Epithelial cell of esophagus (primary cell): ENCODE measurements at regions not wholly inside any gene's neighbourhood (a gene's known extent, or its start where the extent isn't known, plus 50 kb on each side); places are given as distances from the start of the nearest gene placed in this dataset.

Source experiments
- DNase-seq: peaks from one replicate; pipeline ENCODE4 v3.0.0; 2010; ENCODE audit warnings: low read depth
- H3K4me3 ChIP-seq: 2 replicates; pipeline ENCODE4 v1.5.1; 2011; ENCODE audit warnings: mild to moderate bottlenecking, low read length, control low read depth
- CTCF ChIP-seq: IDR thresholded peaks from 2 replicates; pipeline ENCODE4 v1.5.1; 2011; ENCODE audit warnings: low read depth, mild to moderate bottlenecking, low read length, control low read depth, inconsistent platforms; ENCODE audit not compliant: insufficient read depth; ENCODE audit errors: missing control alignments

DNA sequence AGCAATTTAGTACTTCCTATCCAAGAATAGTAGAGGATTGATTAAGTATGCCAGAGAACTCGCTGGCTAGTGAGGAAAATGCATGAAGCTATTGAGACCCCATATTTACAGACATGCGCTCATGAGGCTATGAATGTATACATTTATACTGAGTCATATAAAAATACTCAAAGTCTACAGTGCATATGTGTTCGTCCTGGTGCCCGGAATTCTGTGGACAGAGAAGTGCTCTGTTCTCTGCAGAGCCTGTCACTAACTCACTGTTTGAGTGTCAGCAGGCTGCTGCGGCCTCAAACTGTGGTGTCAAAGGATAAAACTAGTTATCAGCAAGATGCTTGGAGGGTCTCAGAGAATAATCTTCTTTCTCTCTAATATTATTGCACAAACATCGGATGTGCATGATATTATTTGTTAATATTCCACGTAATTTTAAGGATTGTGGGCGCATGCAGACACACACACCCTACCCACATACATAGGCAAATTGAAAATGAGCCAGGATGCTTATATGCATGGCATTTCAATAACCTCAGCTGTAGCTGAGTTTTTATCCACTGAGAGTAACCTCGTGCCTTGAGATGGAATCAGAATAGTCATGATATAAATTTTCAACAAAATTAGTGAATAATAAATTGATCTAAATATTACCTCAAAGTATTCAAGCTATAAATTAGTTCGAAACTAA lies 50.0 kb upstream of the TSC22D2 start:
- no peak overlapping the region for H3K4me3 ChIP-seq
- TF ChIP-seq CTCF = no peak
- no peak for DNase-seq

DNA sequence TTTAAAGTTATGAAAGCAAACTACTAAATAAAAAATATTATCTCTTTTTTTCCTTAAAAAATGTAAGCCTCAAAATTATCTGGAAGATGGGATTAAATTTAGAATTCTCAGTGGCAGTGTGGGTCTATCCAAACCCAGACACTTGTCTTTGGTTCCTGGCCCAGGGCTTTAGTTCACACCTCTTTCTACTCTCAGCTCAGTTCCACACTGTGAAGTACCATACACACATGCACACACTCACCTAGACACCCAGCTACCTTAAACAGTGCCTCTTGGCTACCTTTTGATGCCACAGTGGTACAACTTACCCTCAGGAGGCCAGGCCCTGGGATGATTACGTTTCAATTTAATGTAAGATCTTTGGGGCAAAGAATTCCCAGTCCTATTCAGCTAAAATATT lies 51.0 kb upstream of the TSC22D2 start:
- no peak overlapping the region for H3K4me3 ChIP-seq
- DNase-seq = no peak
- no peak for TF ChIP-seq CTCF

DNA sequence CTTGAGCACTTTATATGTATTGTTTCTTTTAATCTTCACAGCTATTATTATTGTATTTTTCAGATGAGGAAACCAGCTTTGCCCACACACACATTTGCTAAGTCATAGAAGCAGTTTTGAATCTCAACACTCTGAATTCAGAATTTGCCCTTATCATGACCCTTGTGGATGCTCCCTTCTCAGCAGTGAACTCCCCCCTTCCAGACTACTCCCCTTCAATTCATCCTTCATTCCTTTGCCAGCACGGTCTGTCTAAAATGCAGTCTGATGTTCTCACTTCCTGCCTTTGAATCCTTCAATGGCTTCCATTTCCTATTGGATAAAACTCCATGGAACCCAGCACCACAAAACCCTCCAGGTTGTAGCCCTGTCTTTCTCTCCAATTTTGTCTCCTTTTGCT lies 52.5 kb upstream of the TSC22D2 start:
- H3K4me3 ChIP-seq = no peak overlapping the region
- DNase-seq = no peak
- no peak for TF ChIP-seq CTCF

DNA sequence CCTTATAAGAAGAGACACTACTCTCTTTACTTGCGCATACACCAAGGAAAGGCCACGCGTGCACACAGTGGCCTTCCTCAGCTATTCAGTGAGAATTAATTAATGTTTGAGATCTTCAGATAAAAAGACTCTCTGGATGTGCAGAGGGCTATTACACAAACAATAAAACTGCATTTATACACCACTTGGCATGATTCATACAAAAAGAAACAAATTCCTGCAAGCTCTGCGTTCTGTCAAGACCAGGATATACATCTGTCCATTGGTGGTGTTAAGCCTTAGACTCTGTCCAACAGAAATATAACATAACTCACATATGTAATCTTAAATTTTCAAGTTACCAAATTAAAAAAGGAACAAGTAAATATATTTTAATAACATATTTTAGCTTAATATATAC lies 55.2 kb upstream of the TSC22D2 start:
- no peak for TF ChIP-seq CTCF
- H3K4me3 ChIP-seq = no peak overlapping the region
- no peak for DNase-seq

DNA sequence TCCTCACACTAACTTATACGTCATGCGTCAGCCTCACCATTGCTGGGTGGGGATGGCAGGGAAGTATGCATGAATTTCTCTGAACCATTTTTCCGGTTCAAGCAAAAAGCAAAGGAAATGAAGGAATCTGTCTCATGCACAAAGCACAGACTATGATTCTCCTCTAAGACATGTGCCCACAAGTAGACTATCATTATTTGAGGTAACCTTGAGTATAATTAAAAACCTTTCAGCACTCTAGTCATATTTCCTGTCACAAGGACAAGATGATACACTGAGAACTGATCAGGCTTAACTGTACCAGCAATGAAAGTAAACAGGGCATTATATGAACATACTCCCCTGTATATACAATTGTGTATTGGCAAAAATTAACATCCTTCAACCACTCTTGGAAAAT lies 56.7 kb upstream of the TSC22D2 start:
- TF ChIP-seq CTCF = no peak

DNA sequence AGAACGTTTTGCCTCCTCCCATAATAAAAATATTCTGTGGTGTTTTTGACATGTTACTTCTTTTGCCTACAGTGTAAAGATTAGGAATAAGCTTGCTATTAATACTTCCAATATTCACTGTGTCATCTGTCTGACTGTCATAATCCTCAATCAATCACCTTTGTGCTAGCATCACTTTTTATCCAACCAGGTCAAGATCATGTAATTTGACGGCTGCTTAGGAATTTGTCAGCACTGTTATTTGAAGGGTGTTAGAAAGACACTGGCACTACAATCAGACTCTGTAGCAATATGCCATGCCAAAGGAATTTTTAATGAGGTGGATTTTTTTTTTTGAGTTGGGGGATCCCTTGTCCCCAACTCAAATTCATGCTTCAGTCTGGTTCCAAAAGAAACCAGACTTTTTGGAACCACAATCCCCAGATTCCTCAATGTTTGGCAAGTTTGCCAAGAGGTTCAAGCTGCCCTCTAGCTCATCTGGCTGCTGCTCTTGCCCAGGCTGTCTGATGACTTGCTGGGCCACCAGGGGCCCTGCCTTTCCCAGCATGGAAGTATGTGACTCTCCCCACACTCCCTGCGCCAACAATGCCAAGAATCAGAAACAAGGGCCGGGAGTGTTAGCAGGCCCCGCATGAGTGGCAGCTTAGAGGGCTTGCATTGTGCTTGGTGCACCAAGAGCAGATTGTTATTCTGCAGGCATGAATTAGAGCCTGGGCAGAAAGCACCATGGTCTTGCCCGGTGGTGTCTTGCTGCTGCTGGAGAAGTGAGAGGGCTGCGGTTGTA lies 58.6 kb upstream of the TSC22D2 start:
- TF ChIP-seq CTCF = peak; percentile 26
- DNase-seq = peak; percentile 46
- no peak overlapping the region for H3K4me3 ChIP-seq

More for the DNA sequence above, 56.7 kb upstream of the TSC22D2 start:
- peak; percentile 93 for DNase-seq
- H3K4me3 ChIP-seq = no peak overlapping the region
